ENCODE measurements at regions not wholly inside any gene's neighbourhood (a gene's known extent, or its start where the extent isn't known, plus 50 kb on each side); places are given as distances from the start of the nearest gene placed in this dataset.

GRCh38 chr5:72662936-72663335, 153.5 kb upstream of the TNPO1 start:
- no peak for FAIRE-seq
- Histone ChIP-seq H3K4me2 (ENCODE audit: insufficient read depth, low read length) (no peak overlapping the region), H3K4me1 (replicated peaks in 1 of 2; ENCODE audit: control insufficient read depth in 2 of 2, insufficient read depth in 2 of 2, low read length in 2 of 2) (no peaks in the 10 kb centered on the region), H2AFZ (ENCODE audit: low read depth, low read length) (no peak overlapping the region), H3K27ac (ENCODE audit: extremely low read depth, low read depth, low read length) (no peak overlapping the region), H3K36me3 (ENCODE audit: control insufficient read depth, insufficient read depth, low read length) (no peaks in the 10 kb centered on the region), H3K9me1 (ENCODE audit: control insufficient read depth, insufficient read depth, low read length) (no peaks in the 10 kb centered on the region), H4K20me1 (replicated peaks; ENCODE audit: control insufficient read depth, insufficient read depth, low read length) (no peaks in the 10 kb centered on the region), H3K4me3 (no peak overlapping the region), H3K9me3 (replicated peaks; ENCODE audit: control insufficient read depth, insufficient read depth, low read depth, low read length) (no peaks in the 10 kb centered on the region), H3K79me2 (ENCODE audit: control insufficient read depth, insufficient read depth, low read length) (no peaks in the 10 kb centered on the region), H3K9ac (ENCODE audit: insufficient read depth in 1 of 2, low read depth in 2 of 2, low read length in 2 of 2) (no peak overlapping the region), H3K27me3 (ENCODE audit: control insufficient read depth in 2 of 2, insufficient read depth in 2 of 2, low read length in 2 of 2) (peaks cover 32 to 52% of the 10 kb centered on the region in 2 experiments)
- ChIA-PET CTCF (ENCODE audit: low intra/inter-chr PET ratio) (no interaction called here), POLR2A (interaction anchor here (0.7 to 2.0 kb wide), 3 partner anchors 8 to 186 kb away, joined by 3 to 8 read pairs (median 5); no protein-coding TSS in a partner anchor)
- in situ Hi-C loops (cut with MboI): no loop called here
- no peak for DNase-seq (ENCODE audit: extremely low read depth in 1 of 4, low spot score in 3 of 4)
- TF ChIP-seq ATF4 (CRISPR knock-in tag; IDR thresholded peaks at IDR 0.05): no peak
- no peak for TF ChIP-seq TRIM28 (IDR thresholded peaks at IDR 0.05)
- TF ChIP-seq HMGN3 (IDR thresholded peaks at IDR 0.05; ENCODE audit: borderline replicate concordance, extremely low read depth, insufficient read length, low read depth, low read length): no peak
- TF ChIP-seq SAFB2 (IDR thresholded peaks at IDR 0.05; ENCODE audit: borderline replicate concordance, low read depth, low read length, severe bottlenecking): no peak
- no peak for TF ChIP-seq ZNF146 (CRISPR knock-in tag; IDR thresholded peaks at IDR 0.05; ENCODE audit: unreplicated experiment)
- TF ChIP-seq SLC30A9 (CRISPR knock-in tag; IDR thresholded peaks at IDR 0.05): no peak
- TF ChIP-seq, protein P1, sequence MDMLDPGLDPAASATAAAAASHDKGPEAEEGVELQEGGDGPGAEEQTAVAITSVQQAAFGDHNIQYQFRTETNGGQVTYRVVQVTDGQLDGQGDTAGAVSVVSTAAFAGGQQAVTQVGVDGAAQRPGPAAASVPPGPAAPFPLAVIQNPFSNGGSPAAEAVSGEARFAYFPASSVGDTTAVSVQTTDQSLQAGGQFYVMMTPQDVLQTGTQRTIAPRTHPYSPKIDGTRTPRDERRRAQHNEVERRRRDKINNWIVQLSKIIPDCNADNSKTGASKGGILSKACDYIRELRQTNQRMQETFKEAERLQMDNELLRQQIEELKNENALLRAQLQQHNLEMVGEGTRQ (CRISPR knock-in tag; IDR thresholded peaks at IDR 0.05): no peak
- TF ChIP-seq BHLHE40 (IDR thresholded peaks at IDR 0.05; ENCODE audit: low read length): no peak
- no peak for TF ChIP-seq ZNF436 (CRISPR knock-in tag; IDR thresholded peaks at IDR 0.05)
- no peak for TF ChIP-seq E2F6 (IDR thresholded peaks at IDR 0.05; ENCODE audit: borderline replicate concordance in 1 of 2, extremely low read depth in 1 of 2, insufficient read depth in 1 of 2, insufficient read length in 1 of 2, low read depth in 1 of 2, low read length in 1 of 2, poor library complexity in 1 of 2, severe bottlenecking in 1 of 2)
- intact Hi-C loops (cut with micrococcal nuclease): no loop called here
- ATAC-seq: no peak
- 10% methylated on average over 7 of the region's 7 CpGs for WGBS (ENCODE audit: insufficient coverage, low coverage, missing lambda C conversion rate)
- no TSS peak for BruUV-seq (replicated peaks)
